ENCODE measurements at regions not wholly inside any gene's neighbourhood (a gene's known extent, or its start where the extent isn't known, plus 50 kb on each side); places are given as distances from the start of the nearest gene placed in this dataset.

DNA sequence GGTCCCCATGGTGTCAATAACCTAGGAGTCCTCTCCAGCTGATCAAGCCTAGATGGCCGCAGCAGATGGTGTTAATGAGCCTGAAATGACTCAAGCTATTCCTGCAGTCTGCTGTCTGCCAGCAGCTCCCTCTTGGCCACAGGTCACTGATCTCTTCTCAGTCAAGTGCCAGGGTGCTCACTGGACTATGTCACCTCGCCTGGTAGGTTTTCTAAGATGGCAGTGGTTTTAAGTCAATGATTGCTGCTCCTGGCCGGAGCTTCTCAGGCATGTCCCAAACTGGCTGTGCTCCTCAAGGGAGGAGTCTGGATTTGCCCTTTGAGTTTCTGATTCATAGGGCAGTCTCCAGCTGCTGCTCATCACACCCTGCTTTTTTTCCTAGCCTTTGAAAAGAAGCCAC is 58.6 kb upstream of the SHISA6 start:
- Histone ChIP-seq H3K4me1 (no peaks in the 10 kb centered on the region), H3K4me3 (no peak overlapping the region), H3K27ac (no peak overlapping the region), H3K27me3 (replicated peaks in 1 of 7) (no peaks in the 10 kb centered on the region), H3K9me3 (no peaks in the 10 kb centered on the region), H3K36me3 (no peaks in the 10 kb centered on the region)
- no peak for DNase-seq
- intact Hi-C loops (cut with DNase I; ENCODE audit: low total_unique reads) = no loop called here
- WGBS, 5 donors = 40 to 60% (median 55%) methylated on average over 3 of the region's 3 CpGs
- TF ChIP-seq POLR2AphosphoS5 (IDR thresholded peaks at IDR 0.05) (no peak), POLR2A (IDR thresholded peaks at IDR 0.05) (no peak)
- TF ChIP-seq, protein P1, sequence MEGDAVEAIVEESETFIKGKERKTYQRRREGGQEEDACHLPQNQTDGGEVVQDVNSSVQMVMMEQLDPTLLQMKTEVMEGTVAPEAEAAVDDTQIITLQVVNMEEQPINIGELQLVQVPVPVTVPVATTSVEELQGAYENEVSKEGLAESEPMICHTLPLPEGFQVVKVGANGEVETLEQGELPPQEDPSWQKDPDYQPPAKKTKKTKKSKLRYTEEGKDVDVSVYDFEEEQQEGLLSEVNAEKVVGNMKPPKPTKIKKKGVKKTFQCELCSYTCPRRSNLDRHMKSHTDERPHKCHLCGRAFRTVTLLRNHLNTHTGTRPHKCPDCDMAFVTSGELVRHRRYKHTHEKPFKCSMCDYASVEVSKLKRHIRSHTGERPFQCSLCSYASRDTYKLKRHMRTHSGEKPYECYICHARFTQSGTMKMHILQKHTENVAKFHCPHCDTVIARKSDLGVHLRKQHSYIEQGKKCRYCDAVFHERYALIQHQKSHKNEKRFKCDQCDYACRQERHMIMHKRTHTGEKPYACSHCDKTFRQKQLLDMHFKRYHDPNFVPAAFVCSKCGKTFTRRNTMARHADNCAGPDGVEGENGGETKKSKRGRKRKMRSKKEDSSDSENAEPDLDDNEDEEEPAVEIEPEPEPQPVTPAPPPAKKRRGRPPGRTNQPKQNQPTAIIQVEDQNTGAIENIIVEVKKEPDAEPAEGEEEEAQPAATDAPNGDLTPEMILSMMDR (IDR thresholded peaks at IDR 0.05 in 8 of 11, conservative IDR thresholded peaks at IDR 0.05 in 3 of 11) = no peak

DNA sequence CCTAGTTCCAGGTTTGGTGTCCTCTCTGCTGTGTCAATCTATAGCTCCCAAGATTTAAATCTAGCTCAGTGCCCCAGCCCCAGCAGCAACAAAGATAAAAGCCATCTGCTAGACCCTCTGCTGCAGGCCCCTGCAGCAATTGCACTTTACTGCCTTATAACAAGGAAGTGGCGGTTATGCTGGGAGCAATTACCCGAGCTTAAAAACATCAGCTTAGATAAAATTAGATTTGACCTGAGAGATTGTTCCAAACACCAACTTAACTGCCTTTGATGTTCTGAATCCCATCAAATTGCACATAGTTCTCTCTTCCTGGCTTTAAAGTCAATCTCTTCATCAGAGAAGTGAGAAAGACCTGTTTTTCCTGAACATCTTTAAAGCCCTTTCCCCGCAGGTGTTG is 62.4 kb upstream of the SHISA6 start:
- H3K27me3 ChIP-seq (replicated peaks in 1 of 7) = no peaks in the 10 kb centered on the region
- H3K9me3 ChIP-seq = peaks cover 0 to 11% (median 0%) of the 10 kb centered on the region in 8 donors
- no peak for DNase-seq
- TF ChIP-seq POLR2AphosphoS5 (IDR thresholded peaks at IDR 0.05) (no peak), POLR2A (IDR thresholded peaks at IDR 0.05) (no peak)
- TF ChIP-seq, protein P1 (IDR thresholded peaks at IDR 0.05 in 8 of 11, conservative IDR thresholded peaks at IDR 0.05 in 3 of 11) = no peak
- H3K36me3 ChIP-seq = no peaks in the 10 kb centered on the region
- intact Hi-C loops (cut with DNase I; ENCODE audit: low total_unique reads) = no loop called here
- H3K27ac ChIP-seq = no peak overlapping the region
- 40 to 53% (median 44%) methylated on average over 3 of the region's 3 CpGs for WGBS, 5 donors
- H3K4me1 ChIP-seq = no peaks in the 10 kb centered on the region
- H3K4me3 ChIP-seq = no peak overlapping the region

DNA sequence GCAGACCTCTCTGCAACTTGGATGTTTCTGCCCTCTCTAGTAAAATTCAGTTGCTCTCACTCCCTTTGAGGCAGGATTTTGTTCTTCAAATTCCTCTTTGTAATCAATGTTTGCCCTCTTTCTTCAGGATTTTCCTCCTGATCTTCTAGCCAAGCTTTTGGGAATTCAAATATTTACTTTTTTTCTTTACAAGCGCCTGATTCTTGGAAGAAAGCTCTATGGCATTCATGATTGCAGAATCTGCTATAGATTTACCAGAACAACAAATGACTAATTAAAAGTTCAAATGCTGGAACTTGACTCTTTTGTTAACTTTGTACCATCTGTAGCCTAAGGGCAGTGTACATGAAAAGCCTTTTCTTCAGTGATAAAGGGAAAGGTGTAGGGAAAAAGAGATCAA is 63.7 kb upstream of the SHISA6 start:
- H3K4me1 ChIP-seq = no peaks in the 10 kb centered on the region
- H3K9me3 ChIP-seq = peaks cover 0 to 11% (median 0%) of the 10 kb centered on the region in 8 donors
- DNase-seq = no peak
- no peak for TF ChIP-seq POLR2A (IDR thresholded peaks at IDR 0.05)
- TF ChIP-seq POLR2AphosphoS5 (IDR thresholded peaks at IDR 0.05) = no peak
- TF ChIP-seq, protein P1 (IDR thresholded peaks at IDR 0.05 in 8 of 11, conservative IDR thresholded peaks at IDR 0.05 in 3 of 11) = no peak
- WGBS, 5 donors = 72 to 91% (median 75%) methylated on average over 1 of the region's 1 CpG
- no peak overlapping the region for H3K4me3 ChIP-seq
- intact Hi-C loops (cut with DNase I; ENCODE audit: low total_unique reads) = no loop called here
- H3K27ac ChIP-seq = no peak overlapping the region
- H3K36me3 ChIP-seq = no peaks in the 10 kb centered on the region
- H3K27me3 ChIP-seq (replicated peaks in 1 of 7) = no peaks in the 10 kb centered on the region

DNA sequence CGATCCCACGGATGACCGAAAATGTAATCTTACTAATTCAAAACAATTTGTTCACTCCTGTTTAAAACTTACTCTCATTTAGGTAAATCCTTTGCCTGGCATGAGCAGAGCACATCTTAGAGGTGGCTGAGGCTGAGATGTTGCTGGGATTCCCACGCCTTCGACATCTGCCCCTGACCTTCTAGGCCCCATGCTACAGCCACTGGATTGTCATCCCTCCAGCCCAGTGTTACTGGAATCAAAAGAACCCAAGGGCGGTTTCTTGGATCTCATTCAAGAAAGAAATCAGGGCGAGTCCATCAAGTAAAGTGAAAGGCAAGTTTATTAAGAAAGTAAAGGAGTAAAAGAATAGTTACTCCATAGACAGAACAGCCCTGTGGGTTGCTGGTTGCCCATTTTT is 64.5 kb upstream of the SHISA6 start:
- 68 to 75% (median 69%) methylated on average over 6 to 7 of the region's 7 CpGs for WGBS, 5 donors
- Histone ChIP-seq H3K36me3 (no peaks in the 10 kb centered on the region), H3K27ac (no peak overlapping the region), H3K4me3 (no peak overlapping the region), H3K9me3 (peaks cover 0 to 11% (median 0%) of the 10 kb centered on the region in 8 donors), H3K4me1 (no peaks in the 10 kb centered on the region), H3K27me3 (replicated peaks in 1 of 7) (no peaks in the 10 kb centered on the region)
- TF ChIP-seq, protein P1 (IDR thresholded peaks at IDR 0.05 in 8 of 11, conservative IDR thresholded peaks at IDR 0.05 in 3 of 11) = no peak
- TF ChIP-seq POLR2A (IDR thresholded peaks at IDR 0.05) (no peak), POLR2AphosphoS5 (IDR thresholded peaks at IDR 0.05) (no peak)
- DNase-seq = no peak
- intact Hi-C loops (cut with DNase I; ENCODE audit: low total_unique reads) = no loop called here

Data from spleen (tissue), 11 donors.